Left colon (tissue), 2 donors: ENCODE measurements at regions not wholly inside any gene's neighbourhood (a gene's known extent, or its start where the extent isn't known, plus 50 kb on each side); places are given as distances from the start of the nearest gene placed in this dataset.

Experiments
- ATAC-seq: fragments of 200-7000 bp; cut with Tn5 transposase; one replicate; pipeline ENCODE4 v1.9.1; 2020; ENCODE audit warnings: mild to moderate bottlenecking, moderate library complexity
- DNase-seq, 2 donors: peaks; one replicate each; pipeline ENCODE4 v3.0.0-alpha.2; 2020
- intact Hi-C, 2 donors: fragments of 100-400 bp; cut with DNase I in 1 of 2; cut with micrococcal nuclease in 1 of 2; formaldehyde crosslinking; loops; one replicate each; pipeline versions ENCODE4 v1.11.2 to v1.14.0; 2022; cut with DNase I, micrococcal nuclease
- microRNA-seq, 2 donors: library from miRNA; unstranded; fragments of <30 nt; microRNA quantifications; one replicate each; pipeline versions ENCODE4 v1.1.0 to v1.2.0, GENCODE V29; 2020
- donor health status: DM: no; HTN: no; CAD: no.
- donor health status: DM: yes; HTN: yes; CAD: no.

GRCh38 chr3:118811236-118811732 lies 223.4 kb downstream of the IGSF11 start:
- intact Hi-C loops: no loop called here
- no peak for DNase-seq

GRCh38 chr3:118813472-118813871 lies 221.2 kb downstream of the IGSF11 start:
- intact Hi-C loops: no loop called here
- DNase-seq (no peak), ATAC-seq (no peak)

More at GRCh38 chr3:118811236-118811732, 223.4 kb downstream of the IGSF11 start:
- no peak for ATAC-seq

DNA sequence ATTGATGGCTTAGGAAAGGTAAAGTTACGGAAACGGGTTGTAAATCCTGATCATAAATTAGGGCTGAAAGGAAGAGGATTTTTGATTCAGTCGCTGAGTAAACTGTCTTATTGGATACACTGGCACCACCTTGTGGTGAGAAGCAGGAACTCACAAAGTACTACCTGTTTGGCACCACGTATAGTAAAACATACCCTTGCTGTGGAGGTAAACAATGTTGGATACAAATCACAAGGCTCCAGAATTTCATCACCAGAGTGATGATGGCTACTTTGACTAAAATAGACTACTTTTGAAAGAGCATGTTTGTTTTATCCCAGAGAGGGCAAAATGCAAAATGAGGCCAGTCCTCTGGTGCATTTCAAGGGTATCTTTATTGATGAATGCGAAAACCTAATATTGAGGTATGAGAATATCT lies 216.9 kb downstream of the IGSF11 start:
- ATAC-seq: peak; percentile 56
- intact Hi-C loops: no loop called here
- DNase-seq: peak in 1 of 2 donors; percentile 41

GRCh38 chr3:118818386-118818785 lies 216.3 kb downstream of the IGSF11 start:
- no peak for DNase-seq
- no peak for ATAC-seq
- intact Hi-C loops: no loop called here

GRCh38 chr3:118823626-118824025 lies 211.0 kb downstream of the IGSF11 start:
- intact Hi-C loops: no loop called here
- DNase-seq: no peak

DNA sequence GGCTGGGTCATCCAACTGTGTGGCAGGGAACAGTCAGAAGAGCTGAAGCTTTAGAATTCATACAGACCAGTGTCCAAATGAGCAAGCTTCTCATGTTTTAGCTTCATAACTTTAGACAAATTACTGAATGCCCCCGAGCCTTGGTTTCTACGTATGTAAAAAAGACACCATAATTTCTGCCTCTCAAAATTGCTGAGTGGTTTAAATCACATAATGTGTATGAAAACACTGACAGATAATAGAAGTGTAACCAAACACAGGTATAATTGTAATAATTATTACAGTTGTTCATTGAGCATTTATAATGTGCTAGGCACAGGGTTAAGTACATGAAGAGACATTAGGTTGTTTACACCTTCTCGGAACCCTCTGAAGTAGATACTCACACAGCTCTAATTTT lies 207.2 kb downstream of the IGSF11 start:
- DNase-seq (no peak), ATAC-seq (no peak)
- intact Hi-C loops: no loop called here

More at GRCh38 chr3:118823626-118824025, 211.0 kb downstream of the IGSF11 start:
- ATAC-seq: no peak

DNA sequence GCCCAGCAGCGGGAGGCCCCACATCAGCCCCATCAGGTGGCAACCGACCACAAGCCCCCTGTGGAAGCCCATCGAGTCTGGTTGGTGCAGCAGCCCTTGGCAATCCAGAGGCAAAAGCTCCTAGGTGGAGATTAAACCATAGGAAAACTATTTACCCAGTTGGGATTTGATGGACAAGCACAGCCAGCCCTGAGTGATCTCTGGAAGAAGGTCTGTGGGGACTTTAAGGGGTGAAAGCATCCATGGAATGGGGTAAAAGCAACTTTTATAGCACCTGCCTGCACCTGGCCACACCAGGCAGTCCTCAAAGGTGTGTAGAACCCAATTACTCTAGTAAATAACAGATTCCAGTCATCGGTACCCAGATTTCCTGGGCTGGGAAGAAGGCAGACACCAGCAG lies 206.3 kb downstream of the IGSF11 start:
- DNase-seq (no peak), ATAC-seq (no peak)
- intact Hi-C loops: no loop called here

DNA sequence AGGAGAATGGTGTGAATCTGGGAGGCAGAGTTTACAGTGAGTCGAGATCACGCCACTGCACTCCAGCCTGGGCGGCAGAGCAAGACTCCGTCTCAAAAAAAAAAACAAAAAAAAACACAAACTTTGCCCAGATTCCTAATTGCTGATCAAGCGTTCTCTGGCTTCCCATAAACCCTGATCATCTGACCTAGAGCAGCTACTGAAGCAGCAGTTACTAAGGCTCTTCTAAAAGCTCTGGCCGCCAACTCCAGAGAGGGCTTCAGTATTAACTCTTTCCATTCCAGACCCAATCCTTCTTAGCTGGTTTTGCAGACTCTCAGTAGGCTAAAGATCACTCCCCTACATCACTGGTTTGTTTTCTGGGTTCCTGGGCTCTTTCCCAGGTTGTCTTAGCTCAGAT lies 201.6 kb downstream of the IGSF11 start:
- no peak for ATAC-seq
- intact Hi-C loops: no loop called here
- no peak for DNase-seq

DNA sequence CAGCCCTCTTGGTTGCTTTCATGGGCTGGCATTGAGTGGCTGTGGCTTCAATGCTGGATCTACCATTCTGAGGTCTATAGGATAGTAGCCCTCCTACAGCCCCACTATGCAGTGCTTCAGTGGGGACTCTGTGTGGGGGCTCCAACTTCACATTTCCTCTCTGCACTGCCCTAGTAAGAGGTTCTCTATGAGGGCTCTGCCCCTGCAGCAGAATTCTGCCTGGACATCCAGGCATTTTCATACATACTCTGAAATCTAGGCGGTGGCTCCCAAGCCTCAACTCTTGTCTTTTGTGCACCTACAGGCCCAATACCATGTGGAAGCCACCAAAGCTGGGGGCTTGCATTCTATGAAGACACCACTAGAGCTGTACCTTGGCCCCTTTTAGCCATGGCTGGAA lies 195.8 kb downstream of the IGSF11 start:
- intact Hi-C loops: no loop called here
- ATAC-seq (no peak), DNase-seq (no peak)

DNA sequence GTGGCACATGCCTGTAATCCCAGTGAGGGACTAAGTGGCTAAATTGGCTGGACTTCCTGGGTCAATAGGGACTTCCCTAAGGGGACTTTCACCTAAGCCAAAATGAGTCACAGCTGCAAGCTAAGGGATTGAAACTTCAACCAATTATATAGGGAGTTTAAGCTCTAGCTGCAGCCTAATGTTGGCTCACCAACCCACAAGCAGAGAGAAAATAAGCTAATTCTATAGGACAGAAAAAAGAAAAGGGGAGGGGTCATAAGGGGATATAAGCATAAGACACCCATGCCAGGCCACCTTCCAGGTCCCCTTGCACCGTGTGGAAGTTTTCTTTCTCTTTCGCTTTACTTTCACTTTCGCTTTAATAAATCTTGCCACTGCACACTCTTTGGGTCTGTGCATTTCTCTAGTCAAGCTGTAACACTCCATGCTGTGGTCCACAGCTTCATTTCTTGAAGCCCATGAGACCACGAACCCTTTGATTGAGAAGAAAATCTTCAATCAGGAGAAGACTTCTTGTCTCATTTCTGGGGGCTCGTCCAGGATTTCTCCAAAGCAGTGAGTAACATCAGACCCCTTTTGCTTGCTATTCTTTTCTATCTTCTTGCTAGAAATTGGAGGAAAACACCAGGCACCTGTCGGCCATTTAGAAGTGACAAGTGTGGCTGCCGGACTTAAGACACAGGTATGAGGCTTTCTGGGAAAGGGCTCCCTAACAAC lies 192.3 kb downstream of the IGSF11 start:
- intact Hi-C loops: no loop called here
- ATAC-seq (no peak), DNase-seq (no peak)

GRCh38 chr3:118846176-118846575 lies 188.5 kb downstream of the IGSF11 start:
- intact Hi-C loops: no loop called here
- ATAC-seq: no peak

More at GRCh38 chr3:118846176-118846575, 188.5 kb downstream of the IGSF11 start:
- no peak for DNase-seq

Small RNA genes in the stretch of these regions (microRNA-seq; reads per million reads assigned to microRNA genes)
- gene MIR4447: 0 reads per million in 2 donors
